ENCODE measurements at regions not wholly inside any gene's neighbourhood (a gene's known extent, or its start where the extent isn't known, plus 50 kb on each side); places are given as distances from the start of the nearest gene placed in this dataset.

- Histone ChIP-seq H4K20me1 (ENCODE audit: insufficient read depth, low read length) (no peaks in the 10 kb centered on the region), H3K4me2 (ENCODE audit: low read length) (no peak overlapping the region)
These were observed 293.7 kb upstream of the HDAC4 start for GRCh38 chr2:239694487-239694886.

GRCh38 chr2:239693761-239694415, 293.1 kb upstream of the HDAC4 start:
- no peak for TF ChIP-seq CTCF (IDR thresholded peaks at IDR 0.05; ENCODE audit: low read length)
- TF ChIP-seq EZH2 (IDR thresholded peaks at IDR 0.05; ENCODE audit: borderline replicate concordance, low read length): no peak
- H3K27ac ChIP-seq (ENCODE audit: low read depth, low read length, poor library complexity, severe bottlenecking): no peak overlapping the region
- H3K4me1 ChIP-seq (ENCODE audit: insufficient read depth, low read length, severe bottlenecking): no peaks in the 10 kb centered on the region
- no peaks in the 10 kb centered on the region for H3K9me2 ChIP-seq (ENCODE audit: low read depth, low read length)
- no peak overlapping the region for H2AFZ ChIP-seq (ENCODE audit: low read length)
- H3K4me3 ChIP-seq (ENCODE audit: low read depth, low read length, poor library complexity, severe bottlenecking): no peak overlapping the region
- H3K9me3 ChIP-seq (ENCODE audit: low read length): no peaks in the 10 kb centered on the region
- H3K79me2 ChIP-seq (ENCODE audit: insufficient read depth, low read length): no peaks in the 10 kb centered on the region
- H3F3A ChIP-seq (ENCODE audit: insufficient read depth, low read length): no peaks in the 10 kb centered on the region
- no peak overlapping the region for H3K9ac ChIP-seq (ENCODE audit: low read length)
- H3K36me3 ChIP-seq (ENCODE audit: insufficient read depth, low read length): no peaks in the 10 kb centered on the region
- no peak overlapping the region for H3K4me2 ChIP-seq (ENCODE audit: low read length)
- H4K20me1 ChIP-seq (ENCODE audit: insufficient read depth, low read length): no peaks in the 10 kb centered on the region
- no peaks in the 10 kb centered on the region for H3K27me3 ChIP-seq (ENCODE audit: insufficient read depth, low read length)

More at GRCh38 chr2:239694487-239694886, 293.7 kb upstream of the HDAC4 start:
- H3K9ac ChIP-seq (ENCODE audit: low read length): no peak overlapping the region
- no peaks in the 10 kb centered on the region for H3K79me2 ChIP-seq (ENCODE audit: insufficient read depth, low read length)
- H3K4me3 ChIP-seq (ENCODE audit: low read depth, low read length, poor library complexity, severe bottlenecking): no peak overlapping the region
- no peaks in the 10 kb centered on the region for H3K4me1 ChIP-seq (ENCODE audit: insufficient read depth, low read length, severe bottlenecking)
- H3K9me3 ChIP-seq (ENCODE audit: low read length): no peaks in the 10 kb centered on the region
- H3F3A ChIP-seq (ENCODE audit: insufficient read depth, low read length): no peaks in the 10 kb centered on the region
- TF ChIP-seq CTCF (IDR thresholded peaks at IDR 0.05; ENCODE audit: low read length) (no peak), EZH2 (IDR thresholded peaks at IDR 0.05; ENCODE audit: borderline replicate concordance, low read length) (no peak)
- no peak overlapping the region for H2AFZ ChIP-seq (ENCODE audit: low read length)
- H3K36me3 ChIP-seq (ENCODE audit: insufficient read depth, low read length): no peaks in the 10 kb centered on the region
- no peak overlapping the region for H3K27ac ChIP-seq (ENCODE audit: low read depth, low read length, poor library complexity, severe bottlenecking)
- no peaks in the 10 kb centered on the region for H3K27me3 ChIP-seq (ENCODE audit: insufficient read depth, low read length)
- H3K9me2 ChIP-seq (ENCODE audit: low read depth, low read length): no peaks in the 10 kb centered on the region

- Histone ChIP-seq H3K79me2 (ENCODE audit: insufficient read depth, low read length) (no peaks in the 10 kb centered on the region), H3K9me2 (ENCODE audit: low read depth, low read length) (no peaks in the 10 kb centered on the region), H3K9ac (ENCODE audit: low read length) (no peak overlapping the region), H3K9me3 (ENCODE audit: low read length) (no peaks in the 10 kb centered on the region), H3K36me3 (ENCODE audit: insufficient read depth, low read length) (no peaks in the 10 kb centered on the region), H3K27ac (ENCODE audit: low read depth, low read length, poor library complexity, severe bottlenecking) (no peak overlapping the region), H3K4me2 (ENCODE audit: low read length) (no peak overlapping the region), H4K20me1 (ENCODE audit: insufficient read depth, low read length) (no peaks in the 10 kb centered on the region), H3F3A (ENCODE audit: insufficient read depth, low read length) (no peaks in the 10 kb centered on the region), H3K4me1 (ENCODE audit: insufficient read depth, low read length, severe bottlenecking) (no peaks in the 10 kb centered on the region), H2AFZ (ENCODE audit: low read length) (no peak overlapping the region), H3K27me3 (ENCODE audit: insufficient read depth, low read length) (no peaks in the 10 kb centered on the region), H3K4me3 (ENCODE audit: low read depth, low read length, poor library complexity, severe bottlenecking) (no peak overlapping the region)
- TF ChIP-seq EZH2 (IDR thresholded peaks at IDR 0.05; ENCODE audit: borderline replicate concordance, low read length): no peak
- no peak for TF ChIP-seq CTCF (IDR thresholded peaks at IDR 0.05; ENCODE audit: low read length)
These were observed 292.5 kb upstream of the HDAC4 start for GRCh38 chr2:239693330-239693729.

Data from OCI-LY1 (cell line).